ENCODE measurements at regions not wholly inside any gene's neighbourhood (a gene's known extent, or its start where the extent isn't known, plus 50 kb on each side); places are given as distances from the start of the nearest gene placed in this dataset.

- Histone ChIP-seq H3K4me3 (ENCODE audit: extremely low read depth in 1 of 4, insufficient read depth in 2 of 4, low read depth in 3 of 4, low read length in 4 of 4) (no peak overlapping the region), H3K27me3 (replicated peaks in 1 of 4; ENCODE audit: control insufficient read depth in 3 of 4, extremely low read depth in 1 of 4, insufficient read depth in 3 of 4, low read length in 3 of 4) (no peaks in the 10 kb centered on the region), H3K79me1 (ENCODE audit: low read depth, low read length) (no peaks in the 10 kb centered on the region), H4K20me1 (replicated peaks in 1 of 2; ENCODE audit: control insufficient read depth in 1 of 2, insufficient read depth in 2 of 2, low read length in 2 of 2) (no peaks in the 10 kb centered on the region), H3K23ac (ENCODE audit: insufficient read length) (no peak overlapping the region), H3K23me2 (ENCODE audit: low read depth, low read length) (no peaks in the 10 kb centered on the region; the same call in 1 of the 2 replicates), H3K14ac (ENCODE audit: insufficient read length) (no peak overlapping the region), H2BK20ac (ENCODE audit: low read length) (peak overlapping the region; percentile 81), H3K56ac (replicated peaks; ENCODE audit: insufficient read length, low read depth, low read length) (no peak overlapping the region), H3K27ac (ENCODE audit: low read depth, low read length) (no peak overlapping the region), H3K36me3 (ENCODE audit: control insufficient read depth in 2 of 4, insufficient read depth in 4 of 4, low read length in 3 of 4) (no peaks in the 10 kb centered on the region; a peak in 1 of 8 replicates), H3K4me2 (ENCODE audit: insufficient read depth in 1 of 2, low read depth in 2 of 2, low read length in 2 of 2) (no peak overlapping the region), H2BK15ac (ENCODE audit: low read length) (0 out of 2 replicates have a peak overlapping the region, but pooled peaks have one; percentile 40), H3K9ac (replicated peaks in 1 of 4; ENCODE audit: extremely low read depth in 1 of 4, low read depth in 3 of 4, low read length in 3 of 4) (no peak overlapping the region), H2AK5ac (ENCODE audit: low read depth, low read length) (no peak overlapping the region), H4K8ac (ENCODE audit: extremely low read depth, insufficient read depth, low read length) (no peak overlapping the region), H2AFZ (ENCODE audit: low read length) (peak overlapping the region; percentile 91; the same call in 1 of the 2 replicates), H3K9me3 (ENCODE audit: insufficient read depth in 2 of 2, low read depth in 1 of 2, low read length in 1 of 2) (peaks cover 0 to 4% of the 10 kb centered on the region in 2 experiments; a peak in 3 of 4 replicates), H4K91ac (replicated peaks; ENCODE audit: insufficient read length, low read length) (no peak overlapping the region), H3K79me2 (ENCODE audit: control insufficient read depth in 1 of 2, insufficient read depth in 2 of 2, low read length in 2 of 2) (no peaks in the 10 kb centered on the region), H4K5ac (ENCODE audit: insufficient read length, low read depth, low read length) (no peak overlapping the region), H3K18ac (ENCODE audit: extremely low read depth, low read length) (0 out of 2 replicates have a peak overlapping the region, but pooled peaks have one; percentile 48), H3K4me1 (replicated peaks in 1 of 4; ENCODE audit: control insufficient read depth in 3 of 4, insufficient read depth in 4 of 4, low read length in 3 of 4) (peaks cover 0 to 5% (median 2%) of the 10 kb centered on the region in 4 experiments; a peak in 2 of 7 replicates), H3K4ac (replicated peaks; ENCODE audit: insufficient read length, low read depth, low read length) (no peak overlapping the region), H2BK12ac (ENCODE audit: low read depth, low read length) (no peak overlapping the region), H2BK120ac (replicated peaks; ENCODE audit: low read depth, low read length) (no peak overlapping the region), H2BK5ac (ENCODE audit: low read depth, low read length) (0 out of 2 replicates have a peak overlapping the region, but pooled peaks have one; percentile 9)
- FAIRE-seq (peak; percentile 82), DNase-seq (ENCODE audit: low read depth in 1 of 2, low spot score in 2 of 2) (no peak)
- 70% methylated on average over 1 of the region's 1 CpG; no CpG with 5 or more reads in 1 of the 2 experiments for WGBS, 2 experiments (ENCODE audit: extremely low coverage in 1 of 2, insufficient coverage in 1 of 2, insufficient read length in 1 of 2, insufficient replicate concordance in 2 of 2, low coverage in 1 of 2, low lambda C conversion rate in 2 of 2, missing lambda C conversion rate in 1 of 2)
- CTCF ChIA-PET (ENCODE audit: partially characterized antibody) = no interaction called here
- peak; percentile 36 to 49; a peak in 3 of 4 replicates for TF ChIP-seq RAD21 (IDR thresholded peaks at IDR 0.05 in 1 of 2, conservative IDR thresholded peaks at IDR 0.05 in 1 of 2; ENCODE audit: low read depth in 2 of 2, low read length in 2 of 2)
- no peak for TF ChIP-seq JUN (IDR thresholded peaks at IDR 0.05; ENCODE audit: low read depth, low read length)
- TF ChIP-seq CTCF (IDR thresholded peaks at IDR 0.05; ENCODE audit: control extremely low read depth in 1 of 3, insufficient read depth in 1 of 3, low read depth in 1 of 3, low read length in 3 of 3) = peak in 2 of 3 experiments; percentile 16 to 68; a peak in 2 of 4 replicates
- no peak for TF ChIP-seq HDAC6 (IDR thresholded peaks at IDR 0.05; ENCODE audit: low read depth, low read length)
- POLR2A ChIA-PET (ENCODE audit: partially characterized antibody) = no interaction called here
These were observed 105.0 kb upstream of the MAP3K7 start for GRCh38 chr6:90691823-90692222.

All from H1 (cell line).